GM23338 (cell line): ENCODE measurements at regions not wholly inside any gene's neighbourhood (a gene's known extent, or its start where the extent isn't known, plus 50 kb on each side); places are given as distances from the start of the nearest gene placed in this dataset.
"Not testable (repeated sequence)": the region's sequence is repeated elsewhere in the genome, so short reads cannot be mapped to it uniquely, and the experiment has no call there.

Experiments
- ATAC-seq: fragments of 200-7000 bp; cut with Tn5 transposase; 3 replicates; pipeline ENCODE4 v1.9.1; 2020
- DNase-seq: peaks from one replicate; pipeline ENCODE4 v3.0.0-alpha.2; 2015; ENCODE audit warnings: low spot score
- H2AFZ ChIP-seq: fragments of 200-600 bp; sonication (generic); 2 replicates; pipeline ENCODE4 v1.8.0; 2016; ENCODE audit warnings: antibody characterized with exemption, mild to moderate bottlenecking, moderate library complexity
- H3F3A ChIP-seq: fragments of 200-600 bp; sonication (generic); replicated peaks from 2 replicates; pipeline ENCODE4 v1.8.0; 2017; ENCODE audit warnings: antibody characterized with exemption, mixed run types, low read depth
- H3K27ac ChIP-seq: fragments of 200-600 bp; sonication (generic); 2 replicates; pipeline ENCODE4 v1.6.1; 2016; ENCODE audit warnings: low read depth
- H3K27me3 ChIP-seq: fragments of 200-600 bp; sonication (generic); 2 replicates; pipeline ENCODE4 v1.8.0; 2016; ENCODE audit warnings: mild to moderate bottlenecking, mixed run types, moderate library complexity; ENCODE audit not compliant: insufficient read depth
- H3K36me3 ChIP-seq: fragments of 200-600 bp; sonication (generic); 2 replicates; pipeline ENCODE4 v1.8.0; 2016; ENCODE audit warnings: mild to moderate bottlenecking; ENCODE audit not compliant: insufficient read depth
- H3K4me1 ChIP-seq: fragments of 200-600 bp; sonication (generic); 2 replicates; pipeline ENCODE4 v1.8.0; 2016; ENCODE audit warnings: mild to moderate bottlenecking, moderate library complexity; ENCODE audit not compliant: insufficient read depth
- H3K4me2 ChIP-seq: fragments of 200-600 bp; sonication (generic); 2 replicates; pipeline ENCODE4 v1.7.1; 2017; ENCODE audit warnings: mixed run types
- H3K4me3 ChIP-seq: fragments of 200-600 bp; sonication (generic); 2 replicates; pipeline ENCODE4 v1.6.1; 2016; ENCODE audit warnings: mixed run types
- H3K79me2 ChIP-seq: fragments of 200-600 bp; sonication (generic); replicated peaks from 2 replicates; pipeline ENCODE4 v1.8.0; 2017; ENCODE audit warnings: mild to moderate bottlenecking; ENCODE audit not compliant: insufficient read depth
- H3K9me2 ChIP-seq: fragments of 200-600 bp; sonication (generic); 2 replicates; pipeline ENCODE4 v1.8.0; 2017; ENCODE audit not compliant: insufficient read depth
- H4K20me1 ChIP-seq: fragments of 200-600 bp; sonication (generic); replicated peaks from 2 replicates; pipeline ENCODE4 v1.8.0; 2017; ENCODE audit warnings: mild to moderate bottlenecking; ENCODE audit not compliant: insufficient read depth
- H3K27ac Mint-ChIP-seq: 2 replicates; pipeline ENCODE4 v1.8.0; 2020; ENCODE audit warnings: inconsistent platforms, mild to moderate bottlenecking, moderate library complexity, mixed read lengths
- H3K27me3 Mint-ChIP-seq: 3 replicates; pipeline ENCODE4 v1.8.0; 2022; ENCODE audit warnings: low read depth, mild to moderate bottlenecking, moderate library complexity, mixed read lengths, inconsistent platforms; ENCODE audit not compliant: insufficient read depth, poor library complexity
- H3K36me3 Mint-ChIP-seq: 3 replicates; pipeline ENCODE4 v1.8.0; 2021; ENCODE audit warnings: low read depth, mild to moderate bottlenecking, inconsistent platforms, moderate library complexity, mixed read lengths
- H3K4me1 Mint-ChIP-seq: 3 replicates; pipeline ENCODE4 v1.8.0; 2020; ENCODE audit warnings: mild to moderate bottlenecking, inconsistent platforms, mixed read lengths
- H3K4me3 Mint-ChIP-seq: 3 replicates; pipeline ENCODE4 v1.8.0; 2021; ENCODE audit warnings: moderate library complexity, mild to moderate bottlenecking, inconsistent platforms, mixed read lengths
- H3K9me3 Mint-ChIP-seq: 3 replicates; pipeline ENCODE4 v1.8.0; 2020; ENCODE audit warnings: moderate library complexity, mild to moderate bottlenecking, inconsistent platforms, mixed read lengths
- NANOG ChIP-seq: IDR thresholded peaks from 2 replicates; pipeline ENCODE4 v1.6.1; 2016; ENCODE audit warnings: antibody characterized with exemption, borderline replicate concordance
- POLR2AphosphoS5 ChIP-seq: IDR thresholded peaks from 2 replicates; pipeline ENCODE4 v1.6.1; 2016; ENCODE audit warnings: antibody characterized with exemption, low read depth
- STAT1 ChIP-seq: IDR thresholded peaks from one replicate; pipeline ENCODE4 v1.6.1; 2016; ENCODE audit warnings: antibody characterized with exemption; ENCODE audit not compliant: unreplicated experiment
- ZNF114 ChIP-seq: fragments of 250-450 bp; sonication (Bioruptor Pico); IDR thresholded peaks from 2 replicates; pipeline ENCODE4 v1.5.0; 2020; ENCODE audit warnings: mild to moderate bottlenecking, moderate library complexity
- TF ChIP-seq, protein P1 (sequence below), 2 experiments: fragments of 200-600 bp in 1 of 2; sonication (generic) in 1 of 2; conservative IDR thresholded peaks; 2 replicates each; pipeline versions ENCODE4 v1.5.1 to v1.6.1; 2016 to 2017; ENCODE audit warnings: antibody characterized with exemption in 2 of 2, low read depth in 2 of 2, mild to moderate bottlenecking in 2 of 2, moderate library complexity in 1 of 2
- TF ChIP-seq, protein P2 (sequence below): IDR thresholded peaks from 2 replicates; pipeline ENCODE4 v1.6.1; 2016; ENCODE audit warnings: antibody characterized with exemption

DNA sequence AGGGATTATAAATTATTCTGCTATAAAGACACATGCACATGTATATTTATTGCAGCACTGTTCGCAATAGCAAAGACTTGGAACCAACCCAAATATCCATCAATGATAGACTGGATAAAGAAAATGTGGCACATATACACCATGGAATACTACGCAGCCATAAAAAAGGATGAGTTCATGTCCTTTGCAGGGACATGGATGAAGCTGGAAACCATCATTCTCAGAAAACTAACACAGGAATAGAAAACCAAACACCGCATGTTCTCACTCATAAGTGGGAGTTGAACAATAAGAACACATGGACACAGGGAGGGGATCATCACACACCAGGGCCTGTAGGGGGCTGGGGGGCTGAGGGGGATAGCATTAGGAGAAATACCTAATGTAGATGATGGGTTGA, 377.2 kb upstream of the SASH1 start:
- H3K36me3 ChIP-seq, H3K4me1 Mint-ChIP-seq, H2AFZ ChIP-seq, H3K4me2 ChIP-seq, ATAC-seq, H3K27me3 Mint-ChIP-seq, H3K4me1 ChIP-seq, H4K20me1 ChIP-seq, H3K36me3 Mint-ChIP-seq, H3K9me3 Mint-ChIP-seq, H3K4me3 ChIP-seq, H3K79me2 ChIP-seq, H3K27ac ChIP-seq, H3K27ac Mint-ChIP-seq, H3K9me2 ChIP-seq, H3K27me3 ChIP-seq, H3K4me3 Mint-ChIP-seq, H3F3A ChIP-seq, DNase-seq: not testable (repeated sequence)

DNA sequence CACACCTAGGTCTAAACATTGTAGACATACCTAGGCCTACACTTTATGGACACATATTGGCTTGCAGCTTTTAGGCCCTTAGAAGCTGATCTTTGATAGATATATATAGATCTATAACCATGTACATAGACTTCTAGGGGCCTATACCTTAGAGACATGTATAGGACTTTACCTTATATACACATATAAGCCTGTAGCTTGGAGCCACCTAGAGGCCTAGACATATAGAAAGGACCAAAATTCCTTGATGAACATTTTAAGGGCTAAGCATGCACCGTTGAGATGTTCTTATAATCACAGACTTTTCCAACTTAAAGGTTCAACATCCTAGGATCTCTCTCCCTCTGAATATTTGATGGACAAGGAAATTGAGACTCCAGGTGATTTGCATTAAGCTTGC, 371.7 kb upstream of the SASH1 start:
- H4K20me1 ChIP-seq, result no peaks in the 10 kb centered on the region
- H3K79me2 ChIP-seq, result no peaks in the 10 kb centered on the region
- TF ChIP-seq STAT1 (no peak), ZNF114 (CRISPR knock-in tag) (no peak), NANOG (no peak)
- TF ChIP-seq, protein P1, sequence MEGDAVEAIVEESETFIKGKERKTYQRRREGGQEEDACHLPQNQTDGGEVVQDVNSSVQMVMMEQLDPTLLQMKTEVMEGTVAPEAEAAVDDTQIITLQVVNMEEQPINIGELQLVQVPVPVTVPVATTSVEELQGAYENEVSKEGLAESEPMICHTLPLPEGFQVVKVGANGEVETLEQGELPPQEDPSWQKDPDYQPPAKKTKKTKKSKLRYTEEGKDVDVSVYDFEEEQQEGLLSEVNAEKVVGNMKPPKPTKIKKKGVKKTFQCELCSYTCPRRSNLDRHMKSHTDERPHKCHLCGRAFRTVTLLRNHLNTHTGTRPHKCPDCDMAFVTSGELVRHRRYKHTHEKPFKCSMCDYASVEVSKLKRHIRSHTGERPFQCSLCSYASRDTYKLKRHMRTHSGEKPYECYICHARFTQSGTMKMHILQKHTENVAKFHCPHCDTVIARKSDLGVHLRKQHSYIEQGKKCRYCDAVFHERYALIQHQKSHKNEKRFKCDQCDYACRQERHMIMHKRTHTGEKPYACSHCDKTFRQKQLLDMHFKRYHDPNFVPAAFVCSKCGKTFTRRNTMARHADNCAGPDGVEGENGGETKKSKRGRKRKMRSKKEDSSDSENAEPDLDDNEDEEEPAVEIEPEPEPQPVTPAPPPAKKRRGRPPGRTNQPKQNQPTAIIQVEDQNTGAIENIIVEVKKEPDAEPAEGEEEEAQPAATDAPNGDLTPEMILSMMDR (conservative IDR thresholded peaks at IDR 0.05; ENCODE audit: low read depth in 2 of 2), result peak; percentile 55 to 57
- H3K27me3 ChIP-seq, result no peaks in the 10 kb centered on the region
- no peaks in the 10 kb centered on the region for H3K36me3 Mint-ChIP-seq
- DNase-seq, result peak; percentile 32
- H2AFZ ChIP-seq, result no peak overlapping the region
- H3F3A ChIP-seq, result no peaks in the 10 kb centered on the region
- H3K4me1 ChIP-seq, result no peaks in the 10 kb centered on the region
- no peak overlapping the region for H3K4me2 ChIP-seq
- H3K4me3 Mint-ChIP-seq, result no peak overlapping the region
- H3K27me3 Mint-ChIP-seq, result no peaks in the 10 kb centered on the region
- H3K4me1 Mint-ChIP-seq, result no peaks in the 10 kb centered on the region
- H3K36me3 ChIP-seq, result no peaks in the 10 kb centered on the region
- H3K27ac ChIP-seq, result no peak overlapping the region
- ATAC-seq, result peak; percentile 46
- no peaks in the 10 kb centered on the region for H3K9me2 ChIP-seq
- H3K27ac Mint-ChIP-seq, result no peak overlapping the region
- H3K9me3 Mint-ChIP-seq, result no peaks in the 10 kb centered on the region
- no peak overlapping the region for H3K4me3 ChIP-seq

DNA sequence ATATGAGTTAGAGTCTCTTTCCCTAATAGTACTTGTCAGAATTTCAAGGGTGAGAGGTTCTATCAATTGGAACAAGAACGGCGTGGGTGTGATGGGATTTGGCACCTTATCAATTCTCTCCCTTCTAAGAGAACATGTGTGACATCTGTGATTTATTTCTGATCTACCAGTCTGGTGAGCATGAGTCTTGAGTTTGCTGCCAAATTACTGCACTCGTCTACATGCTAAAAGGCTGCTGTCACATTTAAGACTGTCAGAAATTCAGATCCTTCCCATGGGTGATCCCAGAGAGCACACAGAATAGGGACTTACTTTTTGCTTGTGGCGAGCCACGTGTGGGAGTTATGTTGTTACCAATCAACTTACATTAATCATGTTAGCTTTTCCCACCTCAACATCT, 370.2 kb upstream of the SASH1 start:
- Histone ChIP-seq H3K9me2 (no peaks in the 10 kb centered on the region), H3K4me3 (no peak overlapping the region), H3K36me3 (no peaks in the 10 kb centered on the region), H3K27me3 (no peaks in the 10 kb centered on the region), H3K4me2 (no peak overlapping the region), H3K79me2 (no peaks in the 10 kb centered on the region), H2AFZ (no peak overlapping the region), H3F3A (no peaks in the 10 kb centered on the region), H4K20me1 (no peaks in the 10 kb centered on the region), H3K4me1 (no peaks in the 10 kb centered on the region), H3K27ac (no peak overlapping the region)
- ATAC-seq (no peak), DNase-seq (no peak)
- H3K36me3 Mint-ChIP-seq, result no peaks in the 10 kb centered on the region
- no peaks in the 10 kb centered on the region for H3K9me3 Mint-ChIP-seq
- no peak overlapping the region for H3K27ac Mint-ChIP-seq
- H3K27me3 Mint-ChIP-seq, result no peaks in the 10 kb centered on the region
- no peak overlapping the region for H3K4me3 Mint-ChIP-seq
- H3K4me1 Mint-ChIP-seq, result no peaks in the 10 kb centered on the region
- TF ChIP-seq, protein P1 (conservative IDR thresholded peaks at IDR 0.05; ENCODE audit: low read depth in 2 of 2), result no peak
- TF ChIP-seq, protein P2, sequence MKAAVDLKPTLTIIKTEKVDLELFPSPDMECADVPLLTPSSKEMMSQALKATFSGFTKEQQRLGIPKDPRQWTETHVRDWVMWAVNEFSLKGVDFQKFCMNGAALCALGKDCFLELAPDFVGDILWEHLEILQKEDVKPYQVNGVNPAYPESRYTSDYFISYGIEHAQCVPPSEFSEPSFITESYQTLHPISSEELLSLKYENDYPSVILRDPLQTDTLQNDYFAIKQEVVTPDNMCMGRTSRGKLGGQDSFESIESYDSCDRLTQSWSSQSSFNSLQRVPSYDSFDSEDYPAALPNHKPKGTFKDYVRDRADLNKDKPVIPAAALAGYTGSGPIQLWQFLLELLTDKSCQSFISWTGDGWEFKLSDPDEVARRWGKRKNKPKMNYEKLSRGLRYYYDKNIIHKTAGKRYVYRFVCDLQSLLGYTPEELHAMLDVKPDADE, result no peak
- TF ChIP-seq ZNF114 (CRISPR knock-in tag), result no peak
- TF ChIP-seq POLR2AphosphoS5, result no peak
- no peak for TF ChIP-seq STAT1
